NCI-H187 (cell line): ENCODE measurements at regions not wholly inside any gene's neighbourhood (a gene's known extent, or its start where the extent isn't known, plus 50 kb on each side); places are given as distances from the start of the nearest gene placed in this dataset.
A peak's percentile ranks its signal among the peaks of the same experiment; 100 is the strongest.
"Not testable (repeated sequence)": the region's sequence is repeated elsewhere in the genome, so short reads cannot be mapped to it uniquely, and the experiment has no call there.

Source experiments
- DNase-seq, 2 experiments: peaks; one replicate each; lab custom pipeline; 2025; lab: John Stamatoyannopoulos, UW

GRCh38 chr5:54884195-54884536 is 101.2 kb downstream of the ESM1 start:
- DNase-seq = no peak

- no peak for DNase-seq
These were observed 101.8 kb downstream of the ESM1 start for GRCh38 chr5:54883374-54884194.

- DNase-seq = no peak
These were observed 102.6 kb downstream of the ESM1 start for GRCh38 chr5:54882841-54883240.

GRCh38 chr5:54882101-54882500 is 103.3 kb downstream of the ESM1 start:
- no peak for DNase-seq

GRCh38 chr5:54881286-54882005 is 103.9 kb downstream of the ESM1 start:
- DNase-seq = no peak

GRCh38 chr5:54876976-54877375 is 108.4 kb downstream of the ESM1 start:
- DNase-seq = no peak

- no peak for DNase-seq
These were observed 108.8 kb downstream of the ESM1 start for GRCh38 chr5:54876556-54876955.

- no peak for DNase-seq
These were observed 110.9 kb downstream of the ESM1 start for GRCh38 chr5:54874337-54875021.

GRCh38 chr5:54873691-54874090 is 111.7 kb downstream of the ESM1 start:
- DNase-seq = no peak

GRCh38 chr5:54872810-54873209 is 112.6 kb downstream of the ESM1 start:
- DNase-seq = no peak

GRCh38 chr5:54870271-54870670 is 115.1 kb downstream of the ESM1 start:
- no peak for DNase-seq

GRCh38 chr5:54869691-54870090 is 115.7 kb downstream of the ESM1 start:
- DNase-seq = no peak

GRCh38 chr5:54868511-54869483 is 116.6 kb downstream of the ESM1 start:
- no peak for DNase-seq

- peak in 1 of 2 experiments; percentile 53 for DNase-seq
These were observed 118.0 kb downstream of the ESM1 start for GRCh38 chr5:54867310-54867944.

GRCh38 chr5:54864911-54865515 is 120.4 kb downstream of the ESM1 start:
- DNase-seq = not testable (repeated sequence)

GRCh38 chr5:54862036-54862435 is 123.4 kb downstream of the ESM1 start:
- no peak for DNase-seq

- no peak for DNase-seq
These were observed 124.0 kb downstream of the ESM1 start for GRCh38 chr5:54861212-54861894.

GRCh38 chr5:54860321-54860720 is 125.1 kb downstream of the ESM1 start:
- no peak for DNase-seq

GRCh38 chr5:54859316-54859715 is 126.1 kb downstream of the ESM1 start:
- DNase-seq = no peak

GRCh38 chr5:54854883-54855581 is 130.4 kb downstream of the ESM1 start:
- DNase-seq = no peak
